K562 (cell line): ENCODE measurements at regions not wholly inside any gene's neighbourhood (a gene's known extent, or its start where the extent isn't known, plus 50 kb on each side); places are given as distances from the start of the nearest gene placed in this dataset.

Experiments
- ATAC-seq: fragments of 200-7000 bp; cut with Tn5 transposase; 3 replicates; pipeline ENCODE4 v1.9.1; 2020; ENCODE audit warnings: moderate library complexity
- BruUV-seq: library from RNA; stranded (reverse); fragments of 400-500 nt; replicated peaks from 2 replicates; lab custom pipeline; 2021; lab: Mats Ljungman, UMichigan
- CTCF ChIA-PET: fragments of 300-600 bp; formaldehyde crosslinking; extraction: SDS; loops from one replicate; lab custom pipeline; 2021; ENCODE audit warnings: low intra/inter-chr PET ratio; lab: Yijun Ruan, JAX
- POLR2A ChIA-PET: fragments of 300-600, 350-650 bp; sonication (Branson Sonifier 250); formaldehyde crosslinking; extraction: SDS; loops from one replicate; lab custom pipeline; 2021; ENCODE audit warnings: antibody characterized with exemption, inconsistent platforms; lab: Yijun Ruan, JAX
- DNase-seq, 4 experiments: peaks; one replicate each; pipeline versions ENCODE4 v3.0.0 to v3.0.0-alpha.2; 2011 to 2018; ENCODE audit warnings: low spot score in 3 of 4, mixed read lengths in 3 of 4; ENCODE audit errors: extremely low read depth in 1 of 4
- FAIRE-seq: peaks from 2 replicates; lab custom pipeline; 2011; peaks lifted over from hg19 to GRCh38; lab: Jason Lieb, UNC
- H2AFZ ChIP-seq: 2 replicates; pipeline ENCODE4 v1.6.0; 2011; ENCODE audit warnings: low read depth, low read length, control low read depth, inconsistent platforms
- H3K27ac ChIP-seq: fragments of 200-600 bp; 3 replicates; pipeline ENCODE4 v1.8.0; 2011; ENCODE audit warnings: low read depth, mild to moderate bottlenecking, control low read depth, inconsistent platforms, low read length, moderate library complexity, mixed read lengths; ENCODE audit errors: extremely low read depth
- H3K27me3 ChIP-seq, 2 experiments: fragments of 300-600 bp in 1 of 2; 2 replicates in 1 of 2; 3 replicates in 1 of 2; pipeline versions ENCODE4 v1.6.0 to v1.8.0; 2011; ENCODE audit warnings: inconsistent platforms in 2 of 2, low read length in 2 of 2, mild to moderate bottlenecking in 1 of 2, mixed read lengths in 1 of 2, moderate library complexity in 1 of 2; ENCODE audit not compliant: control insufficient read depth in 2 of 2, insufficient read depth in 2 of 2
- H3K36me3 ChIP-seq: fragments of 300-600 bp; 3 replicates; pipeline ENCODE4 v1.8.0; 2011; ENCODE audit warnings: mild to moderate bottlenecking, low read length, inconsistent platforms; ENCODE audit not compliant: control insufficient read depth, insufficient read depth
- H3K4me1 ChIP-seq, 2 experiments: fragments of 200-600 bp in 1 of 2; replicated peaks in 1 of 2; 2 replicates in 1 of 2; 3 replicates in 1 of 2; pipeline versions ENCODE4 v1.5.1 to v1.8.0; 2011; ENCODE audit warnings: inconsistent platforms in 2 of 2, low read length in 2 of 2, mild to moderate bottlenecking in 1 of 2, mixed read lengths in 1 of 2, moderate library complexity in 1 of 2; ENCODE audit not compliant: control insufficient read depth in 2 of 2, insufficient read depth in 2 of 2
- H3K4me2 ChIP-seq: 2 replicates; pipeline ENCODE4 v1.6.1; 2011; ENCODE audit warnings: low read length, control low read depth, inconsistent platforms, mixed read lengths; ENCODE audit not compliant: insufficient read depth
- H3K4me3 ChIP-seq: fragments of 200-600 bp; sonication (generic), shearing (Covaris generic); 2 replicates; pipeline ENCODE4 v1.5.1; 2016; ENCODE audit warnings: control low read depth, inconsistent platforms
- H3K79me2 ChIP-seq: fragments of 200-600 bp; 3 replicates; pipeline ENCODE4 v1.8.0; 2011; ENCODE audit warnings: low read length, inconsistent platforms; ENCODE audit not compliant: control insufficient read depth, insufficient read depth
- H3K9ac ChIP-seq, 2 experiments: 2 replicates each; pipeline versions ENCODE4 v1.6.0 to v1.6.1; 2011; ENCODE audit warnings: low read depth in 2 of 2, low read length in 2 of 2, control low read depth in 1 of 2, inconsistent platforms in 1 of 2, mild to moderate bottlenecking in 1 of 2, mixed read lengths in 1 of 2; ENCODE audit not compliant: insufficient read depth in 1 of 2
- H3K9me1 ChIP-seq: one replicate; pipeline ENCODE4 v1.6.0; 2011; ENCODE audit warnings: inconsistent platforms, mild to moderate bottlenecking, low read length, moderate library complexity; ENCODE audit not compliant: control insufficient read depth, insufficient read depth
- H3K9me3 ChIP-seq: replicated peaks from 2 replicates; pipeline ENCODE4 v1.5.1; 2011; ENCODE audit warnings: low read depth, low read length, inconsistent platforms; ENCODE audit not compliant: control insufficient read depth, insufficient read depth
- H4K20me1 ChIP-seq: replicated peaks from 2 replicates; pipeline ENCODE4 v1.6.1; 2011; ENCODE audit warnings: low read length, inconsistent platforms, mixed read lengths; ENCODE audit not compliant: control insufficient read depth, insufficient read depth
- ARID3B ChIP-seq: fragments of 250-450 bp; sonication (Bioruptor Pico); IDR thresholded peaks from 2 replicates; pipeline ENCODE4 v1.4.0; 2020; ENCODE audit warnings: borderline replicate concordance
- CBX1 ChIP-seq: sonication (generic); IDR thresholded peaks from 2 replicates; pipeline ENCODE4 v1.6.1; 2016; ENCODE audit warnings: antibody characterized with exemption, low read depth, mild to moderate bottlenecking
- SREBF2 ChIP-seq: sonication (generic); formaldehyde crosslinking; IDR thresholded peaks from 2 replicates; pipeline ENCODE4 v1.4.0; 2020; ENCODE audit warnings: mild to moderate bottlenecking, missing genetic modification reagents
- ZNF224 ChIP-seq: sonication (generic); formaldehyde crosslinking; IDR thresholded peaks from 2 replicates; pipeline ENCODE4 v1.8.0; 2022; ENCODE audit warnings: mild to moderate bottlenecking, missing genetic modification reagents
- WGBS: fragments of 100-300 bp; shearing (Covaris generic); methylation state at CpG from one replicate; pipeline ENCODE4 v1.1.6; 2016; ENCODE audit warnings: low coverage, mixed read lengths; ENCODE audit not compliant: insufficient coverage; ENCODE audit errors: missing lambda C conversion rate; 5-methylcytosine and 5-hydroxymethylcytosine counted together
- in situ Hi-C: fragments of 300-500 bp; cut with MboI; formaldehyde crosslinking; loops from 4 replicates; pipeline ENCODE4 v1.15.0; 2018; ENCODE audit warnings: inconsistent platforms, mixed read lengths
- intact Hi-C: fragments of 100-400 bp; cut with micrococcal nuclease; formaldehyde crosslinking; loops from 2 replicates; pipeline ENCODE4 v1.14.2; 2022

GRCh38 chr13:33347861-33348260, 62.3 kb upstream of the STARD13 start (continued):
- TF ChIP-seq SREBF2 (CRISPR knock-in tag) (no peak), CBX1 (no peak)
- TF ChIP-seq, all 486 proteins: peak for 0

GRCh38 chr13:33348366-33348765, 62.8 kb upstream of the STARD13 start:
- no TSS peak for BruUV-seq
- H3K79me2 ChIP-seq, result no peaks in the 10 kb centered on the region
- no peaks in the 10 kb centered on the region for H3K9me1 ChIP-seq
- H3K9ac ChIP-seq, result no peak overlapping the region
- ChIA-PET CTCF (no interaction called here), POLR2A (no interaction called here)
- H3K4me3 ChIP-seq, result no peak overlapping the region
- H2AFZ ChIP-seq, result no peak overlapping the region
- peaks cover 0 to 6% of the 10 kb centered on the region in 2 experiments; a peak in 1 of 5 replicates for H3K4me1 ChIP-seq
- WGBS, result 0% methylated on average over 2 of the region's 2 CpGs
- peaks cover 0 to 16% of the 10 kb centered on the region in 2 experiments; a peak in 2 of 5 replicates for H3K27me3 ChIP-seq
- ATAC-seq (no peak), FAIRE-seq (no peak), DNase-seq (no peak)
- in situ Hi-C loops (no loop called here), intact Hi-C loops (no loop called here)
- H3K27ac ChIP-seq, result no peak overlapping the region
- no peak overlapping the region for H3K4me2 ChIP-seq
- no peaks in the 10 kb centered on the region for H3K36me3 ChIP-seq
- H4K20me1 ChIP-seq, result no peaks in the 10 kb centered on the region; the same call in 1 of the 2 replicates
- TF ChIP-seq ARID3B (CRISPR knock-in tag) (no peak), ZNF224 (no peak)
- no peaks in the 10 kb centered on the region for H3K9me3 ChIP-seq
